ENCODE measurements at regions not wholly inside any gene's neighbourhood (a gene's known extent, or its start where the extent isn't known, plus 50 kb on each side); places are given as distances from the start of the nearest gene placed in this dataset.

- H3K36me3 ChIP-seq (ENCODE audit: insufficient read depth), result no peaks in the 10 kb centered on the region
- H4K20me1 ChIP-seq (ENCODE audit: insufficient read depth), result no peaks in the 10 kb centered on the region
- H3K9ac ChIP-seq, result no peak overlapping the region
- H2AFZ ChIP-seq (ENCODE audit: low read depth), result no peak overlapping the region
- no peak overlapping the region for H3K27ac ChIP-seq
- no peaks in the 10 kb centered on the region for H3K79me2 ChIP-seq (ENCODE audit: insufficient read depth, low read depth)
- H3K4me1 ChIP-seq (ENCODE audit: low read depth, poor library complexity, severe bottlenecking), result peaks cover 6% of the 10 kb centered on the region
- H3K4me3 ChIP-seq (IDR thresholded peaks at IDR 0.05; ENCODE audit: insufficient read depth, low read depth, low read length), result no peak overlapping the region
- H3K27me3 ChIP-seq (ENCODE audit: insufficient read depth, low read depth), result no peaks in the 10 kb centered on the region
- H3K4me2 ChIP-seq, result no peak overlapping the region
- TF ChIP-seq, protein P1, sequence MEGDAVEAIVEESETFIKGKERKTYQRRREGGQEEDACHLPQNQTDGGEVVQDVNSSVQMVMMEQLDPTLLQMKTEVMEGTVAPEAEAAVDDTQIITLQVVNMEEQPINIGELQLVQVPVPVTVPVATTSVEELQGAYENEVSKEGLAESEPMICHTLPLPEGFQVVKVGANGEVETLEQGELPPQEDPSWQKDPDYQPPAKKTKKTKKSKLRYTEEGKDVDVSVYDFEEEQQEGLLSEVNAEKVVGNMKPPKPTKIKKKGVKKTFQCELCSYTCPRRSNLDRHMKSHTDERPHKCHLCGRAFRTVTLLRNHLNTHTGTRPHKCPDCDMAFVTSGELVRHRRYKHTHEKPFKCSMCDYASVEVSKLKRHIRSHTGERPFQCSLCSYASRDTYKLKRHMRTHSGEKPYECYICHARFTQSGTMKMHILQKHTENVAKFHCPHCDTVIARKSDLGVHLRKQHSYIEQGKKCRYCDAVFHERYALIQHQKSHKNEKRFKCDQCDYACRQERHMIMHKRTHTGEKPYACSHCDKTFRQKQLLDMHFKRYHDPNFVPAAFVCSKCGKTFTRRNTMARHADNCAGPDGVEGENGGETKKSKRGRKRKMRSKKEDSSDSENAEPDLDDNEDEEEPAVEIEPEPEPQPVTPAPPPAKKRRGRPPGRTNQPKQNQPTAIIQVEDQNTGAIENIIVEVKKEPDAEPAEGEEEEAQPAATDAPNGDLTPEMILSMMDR (conservative IDR thresholded peaks at IDR 0.05; ENCODE audit: low read depth, low read length), result peak; percentile 78
Observed at GRCh38 chr15:59917504-59918157, 86.5 kb upstream of the FOXB1 start.

GRCh38 chr15:59906046-59906445 is 98.1 kb upstream of the FOXB1 start:
- Histone ChIP-seq H3K9ac (no peak overlapping the region), H3K36me3 (ENCODE audit: insufficient read depth) (no peaks in the 10 kb centered on the region), H2AFZ (ENCODE audit: low read depth) (no peak overlapping the region), H3K79me2 (ENCODE audit: insufficient read depth, low read depth) (no peaks in the 10 kb centered on the region), H3K4me1 (ENCODE audit: low read depth, poor library complexity, severe bottlenecking) (no peaks in the 10 kb centered on the region), H3K4me2 (no peak overlapping the region), H3K27ac (no peak overlapping the region), H3K27me3 (ENCODE audit: insufficient read depth, low read depth) (no peaks in the 10 kb centered on the region), H4K20me1 (ENCODE audit: insufficient read depth) (no peaks in the 10 kb centered on the region), H3K4me3 (IDR thresholded peaks at IDR 0.05; ENCODE audit: insufficient read depth, low read depth, low read length) (no peak overlapping the region)
- TF ChIP-seq, protein P1 (conservative IDR thresholded peaks at IDR 0.05; ENCODE audit: low read depth, low read length), result no peak

GRCh38 chr15:59905176-59905575 is 98.9 kb upstream of the FOXB1 start:
- Histone ChIP-seq H4K20me1 (ENCODE audit: insufficient read depth) (no peaks in the 10 kb centered on the region), H3K4me1 (ENCODE audit: low read depth, poor library complexity, severe bottlenecking) (no peaks in the 10 kb centered on the region), H3K27ac (no peak overlapping the region), H3K36me3 (ENCODE audit: insufficient read depth) (no peaks in the 10 kb centered on the region), H3K4me2 (no peak overlapping the region), H3K27me3 (ENCODE audit: insufficient read depth, low read depth) (no peaks in the 10 kb centered on the region), H2AFZ (ENCODE audit: low read depth) (no peak overlapping the region), H3K79me2 (ENCODE audit: insufficient read depth, low read depth) (no peaks in the 10 kb centered on the region), H3K4me3 (IDR thresholded peaks at IDR 0.05; ENCODE audit: insufficient read depth, low read depth, low read length) (no peak overlapping the region), H3K9ac (no peak overlapping the region)
- TF ChIP-seq, protein P1 (conservative IDR thresholded peaks at IDR 0.05; ENCODE audit: low read depth, low read length), result no peak

- H3K27me3 ChIP-seq (ENCODE audit: insufficient read depth, low read depth), result no peaks in the 10 kb centered on the region
- no peaks in the 10 kb centered on the region for H3K79me2 ChIP-seq (ENCODE audit: insufficient read depth, low read depth)
- TF ChIP-seq, protein P1 (conservative IDR thresholded peaks at IDR 0.05; ENCODE audit: low read depth, low read length), result no peak
- H3K4me3 ChIP-seq (IDR thresholded peaks at IDR 0.05; ENCODE audit: insufficient read depth, low read depth, low read length), result no peak overlapping the region
- no peak overlapping the region for H2AFZ ChIP-seq (ENCODE audit: low read depth)
- no peaks in the 10 kb centered on the region for H3K4me1 ChIP-seq (ENCODE audit: low read depth, poor library complexity, severe bottlenecking)
- no peak overlapping the region for H3K27ac ChIP-seq
- no peak overlapping the region for H3K4me2 ChIP-seq
- no peaks in the 10 kb centered on the region for H3K36me3 ChIP-seq (ENCODE audit: insufficient read depth)
- no peak overlapping the region for H3K9ac ChIP-seq
- H4K20me1 ChIP-seq (ENCODE audit: insufficient read depth), result no peaks in the 10 kb centered on the region
Observed at GRCh38 chr15:59904450-59905135, 99.5 kb upstream of the FOXB1 start.
